ENCODE measurements at regions not wholly inside any gene's neighbourhood (a gene's known extent, or its start where the extent isn't known, plus 50 kb on each side); places are given as distances from the start of the nearest gene placed in this dataset.

GRCh38 chr3:159652452-159652851 is 336.2 kb upstream of the IL12A start:
- TF ChIP-seq POLR2A (IDR thresholded peaks at IDR 0.05; ENCODE audit: borderline replicate concordance, extremely low read depth, insufficient read depth, insufficient read length) (no peak), JUND (IDR thresholded peaks at IDR 0.05) (no peak), MAX (IDR thresholded peaks at IDR 0.05) (no peak), REST (IDR thresholded peaks at IDR 0.05; ENCODE audit: low read depth) (no peak), ATF3 (IDR thresholded peaks at IDR 0.05) (no peak), ZBTB33 (IDR thresholded peaks at IDR 0.05; ENCODE audit: extremely low read depth, insufficient replicate concordance, low read length) (no peak), POLR2AphosphoS5 (IDR thresholded peaks at IDR 0.05; ENCODE audit: low read depth, low read length) (no peak), EGR1 (IDR thresholded peaks at IDR 0.05; ENCODE audit: low read depth) (no peak), CTCF (IDR thresholded peaks at IDR 0.05 in 2 of 3, conservative IDR thresholded peaks at IDR 0.05 in 1 of 3; ENCODE audit: borderline replicate concordance in 1 of 3, insufficient read depth in 1 of 3, low read depth in 2 of 3, low read length in 2 of 3) (no peak), RAD21 (IDR thresholded peaks at IDR 0.05; ENCODE audit: low read depth) (no peak), FOSL1 (IDR thresholded peaks at IDR 0.05; ENCODE audit: low read depth) (no peak), SP1 (IDR thresholded peaks at IDR 0.05; ENCODE audit: low read depth) (no peak), YY1 (IDR thresholded peaks at IDR 0.05; ENCODE audit: extremely low read depth, insufficient replicate concordance, low read depth, low read length) (no peak), ZFX (IDR thresholded peaks at IDR 0.05) (no peak), SIN3A (IDR thresholded peaks at IDR 0.05; ENCODE audit: low read depth) (no peak), EZH2phosphoT487 (IDR thresholded peaks at IDR 0.05; ENCODE audit: borderline replicate concordance) (no peak)
- Histone ChIP-seq H3K9me3 (ENCODE audit: control insufficient read depth in 1 of 2, insufficient read depth in 1 of 2, low read depth in 1 of 2, low read length in 2 of 2) (no peaks in the 10 kb centered on the region), H3K27ac (ENCODE audit: low read depth, low read length) (no peak overlapping the region), H4K20me1 (ENCODE audit: insufficient read depth) (no peaks in the 10 kb centered on the region), H3K9ac (ENCODE audit: low read length) (no peak overlapping the region), H3K4me2 (ENCODE audit: low read length) (no peak overlapping the region), H3K4me1 (ENCODE audit: control insufficient read depth in 1 of 2, insufficient read depth in 2 of 2, low read length in 2 of 2) (no peaks in the 10 kb centered on the region), H3K4me3 (replicated peaks in 1 of 2; ENCODE audit: low read depth in 1 of 2, low read length in 2 of 2) (no peak overlapping the region), H3K79me2 (ENCODE audit: insufficient read depth, low read length) (no peaks in the 10 kb centered on the region), H3K9me2 (ENCODE audit: insufficient read depth) (no peaks in the 10 kb centered on the region), H3K36me3 (ENCODE audit: control insufficient read depth in 1 of 2, insufficient read depth in 2 of 2, low read length in 2 of 2) (no peaks in the 10 kb centered on the region), H2AFZ (ENCODE audit: low read depth, low read length, poor library complexity, severe bottlenecking) (no peak overlapping the region), H3K27me3 (ENCODE audit: insufficient read depth, low read length) (no peaks in the 10 kb centered on the region)
- intact Hi-C loops (cut with micrococcal nuclease) = no loop called here
- ATAC-seq (no peak), DNase-seq (ENCODE audit: low read depth, low spot score) (no peak)
- no TSS peak for BruUV-seq (replicated peaks)
- ChIA-PET RAD21 (ENCODE audit: low non-redundant PET in 1 of 2, low total read pairs in 2 of 2, uncharacterized antibody in 2 of 2, unreplicated experiment in 2 of 2) (no interaction called here), POLR2A (no interaction called here), CTCF (no interaction called here)

All from HCT116 (cell line).